ENCODE measurements at regions not wholly inside any gene's neighbourhood (a gene's known extent, or its start where the extent isn't known, plus 50 kb on each side); places are given as distances from the start of the nearest gene placed in this dataset.

GRCh38 chr14:85222341-85222740, 307.6 kb upstream of the FLRT2 start:
- intact Hi-C loops (cut with micrococcal nuclease) = no loop called here

- intact Hi-C loops (cut with micrococcal nuclease) = no loop called here
These were observed 306.3 kb upstream of the FLRT2 start for GRCh38 chr14:85223667-85224066.

- intact Hi-C loops (cut with micrococcal nuclease) = no loop called here
These were observed 305.7 kb upstream of the FLRT2 start for GRCh38 chr14:85224241-85224640.

- intact Hi-C loops (cut with micrococcal nuclease) = no loop called here
These were observed 296.2 kb upstream of the FLRT2 start for GRCh38 chr14:85233756-85234155.

GRCh38 chr14:85234156-85235025, 295.6 kb upstream of the FLRT2 start:
- intact Hi-C loops (cut with micrococcal nuclease) = no loop called here

GRCh38 chr14:85235868-85236267, 294.1 kb upstream of the FLRT2 start:
- intact Hi-C loops (cut with micrococcal nuclease) = no loop called here

- intact Hi-C loops (cut with micrococcal nuclease) = no loop called here
These were observed 293.6 kb upstream of the FLRT2 start for GRCh38 chr14:85236296-85236695.

GRCh38 chr14:85239791-85240190, 290.2 kb upstream of the FLRT2 start:
- intact Hi-C loops (cut with micrococcal nuclease) = no loop called here

GRCh38 chr14:85241022-85241855, 288.7 kb upstream of the FLRT2 start:
- intact Hi-C loops (cut with micrococcal nuclease) = no loop called here

- intact Hi-C loops (cut with micrococcal nuclease) = no loop called here
These were observed 287.3 kb upstream of the FLRT2 start for GRCh38 chr14:85242666-85243065.

GRCh38 chr14:85243321-85243720, 286.6 kb upstream of the FLRT2 start:
- intact Hi-C loops (cut with micrococcal nuclease) = no loop called here

GRCh38 chr14:85247071-85247470, 282.9 kb upstream of the FLRT2 start:
- intact Hi-C loops (cut with micrococcal nuclease) = no loop called here

- intact Hi-C loops (cut with micrococcal nuclease) = no loop called here
These were observed 280.9 kb upstream of the FLRT2 start for GRCh38 chr14:85248881-85249635.

- intact Hi-C loops (cut with micrococcal nuclease) = no loop called here
These were observed 279.3 kb upstream of the FLRT2 start for GRCh38 chr14:85250414-85251189.

GRCh38 chr14:85252011-85252410, 277.9 kb upstream of the FLRT2 start:
- intact Hi-C loops (cut with micrococcal nuclease) = no loop called here

- intact Hi-C loops (cut with micrococcal nuclease) = no loop called here
These were observed 275.2 kb upstream of the FLRT2 start for GRCh38 chr14:85254711-85255110.

- intact Hi-C loops (cut with micrococcal nuclease) = no loop called here
These were observed 272.7 kb upstream of the FLRT2 start for GRCh38 chr14:85257287-85257686.

GRCh38 chr14:85263916-85264675, 265.8 kb upstream of the FLRT2 start:
- intact Hi-C loops (cut with micrococcal nuclease) = no loop called here

- intact Hi-C loops (cut with micrococcal nuclease) = no loop called here
These were observed 256.8 kb upstream of the FLRT2 start for GRCh38 chr14:85273099-85273677.

GRCh38 chr14:85273952-85274351, 256.0 kb upstream of the FLRT2 start:
- intact Hi-C loops (cut with micrococcal nuclease) = no loop called here

Measured in T-helper 2 cell treated with Interferon-gamma antibody and Interleukin-4, amounts not matched to agents 100 ng/mL and 5 ng/mL, for 36 hours (primary cell).